Adipocyte (in vitro differentiated cells): ENCODE measurements at regions not wholly inside any gene's neighbourhood (a gene's known extent, or its start where the extent isn't known, plus 50 kb on each side); places are given as distances from the start of the nearest gene placed in this dataset.

Experiments
- DNase-seq: peaks from one replicate; pipeline ENCODE4 v3.0.0-alpha.2; 2015; ENCODE audit warnings: low read depth
- H3K27me3 ChIP-seq: replicated peaks from 2 replicates; pipeline ENCODE4 v1.7.0; 2013; ENCODE audit warnings: mild to moderate bottlenecking, low read length, moderate library complexity; ENCODE audit not compliant: control insufficient read depth, insufficient read depth
- H3K36me3 ChIP-seq: 2 replicates; pipeline ENCODE4 v1.7.0; 2013; ENCODE audit warnings: low read length, mild to moderate bottlenecking, moderate library complexity; ENCODE audit not compliant: control insufficient read depth, insufficient read depth, severe bottlenecking
- H3K4me1 ChIP-seq: 2 replicates; pipeline ENCODE4 v1.7.0; 2013; ENCODE audit warnings: mild to moderate bottlenecking, low read length, moderate library complexity; ENCODE audit not compliant: control insufficient read depth, insufficient read depth
- H3K4me3 ChIP-seq: 2 replicates; pipeline ENCODE4 v1.7.0; 2013; ENCODE audit warnings: mild to moderate bottlenecking, low read length, moderate library complexity
- H3K9ac ChIP-seq: 2 replicates; pipeline ENCODE4 v1.7.0; 2013; ENCODE audit warnings: mild to moderate bottlenecking, low read length, moderate library complexity
- H3K9me3 ChIP-seq: 2 replicates; pipeline ENCODE4 v1.7.0; 2013; ENCODE audit warnings: mild to moderate bottlenecking, low read length, moderate library complexity; ENCODE audit not compliant: control insufficient read depth

DNA sequence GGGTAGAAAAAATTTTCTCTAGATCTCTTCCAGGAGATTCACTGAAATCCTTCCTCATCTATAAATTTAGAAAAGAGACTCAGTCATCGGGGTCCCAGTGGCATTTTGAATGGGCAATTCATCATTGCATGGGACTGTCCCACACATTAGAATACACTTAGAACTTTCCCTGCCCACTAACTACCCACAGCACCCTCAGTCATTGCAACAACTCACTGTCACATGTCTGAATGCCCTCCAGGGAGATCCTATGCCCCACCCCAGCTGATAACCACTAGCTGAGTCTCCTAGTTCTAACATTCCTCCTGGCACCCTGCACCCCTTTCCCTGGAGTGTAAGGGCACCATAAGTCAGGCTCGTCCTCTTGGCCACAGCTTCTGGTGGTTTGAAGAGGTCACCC lies 89.6 kb downstream of the INSIG2 start:
- Histone ChIP-seq H3K9me3 (no peaks in the 10 kb centered on the region), H3K4me1 (no peaks in the 10 kb centered on the region), H3K36me3 (no peaks in the 10 kb centered on the region), H3K27me3 (peaks cover 9% of the 10 kb centered on the region), H3K9ac (no peak overlapping the region), H3K4me3 (no peak overlapping the region)
- DNase-seq: no peak

DNA sequence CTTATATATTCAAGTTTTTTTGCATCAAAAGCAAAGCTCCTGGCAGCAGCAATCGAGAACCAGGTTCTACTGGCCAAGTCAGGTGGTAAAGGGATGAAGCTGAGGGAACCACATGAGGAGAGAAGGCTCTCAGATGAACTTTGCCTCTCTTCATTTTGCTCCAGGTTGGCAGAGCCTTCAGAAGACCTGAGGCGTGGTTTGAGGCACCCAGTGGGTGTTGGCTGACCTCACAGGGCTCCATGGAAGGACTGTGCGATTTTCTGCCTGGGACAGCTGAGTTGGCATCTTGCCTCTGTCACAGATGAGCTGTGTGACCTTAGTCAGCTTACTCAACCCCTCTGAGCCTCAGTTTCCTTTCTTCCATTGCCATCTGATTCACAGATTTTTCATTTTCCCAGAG lies 89.0 kb downstream of the INSIG2 start:
- Histone ChIP-seq H3K4me1 (no peaks in the 10 kb centered on the region), H3K4me3 (no peak overlapping the region), H3K27me3 (peaks cover 10% of the 10 kb centered on the region), H3K9me3 (no peaks in the 10 kb centered on the region), H3K9ac (no peak overlapping the region), H3K36me3 (no peaks in the 10 kb centered on the region)
- no peak for DNase-seq

DNA sequence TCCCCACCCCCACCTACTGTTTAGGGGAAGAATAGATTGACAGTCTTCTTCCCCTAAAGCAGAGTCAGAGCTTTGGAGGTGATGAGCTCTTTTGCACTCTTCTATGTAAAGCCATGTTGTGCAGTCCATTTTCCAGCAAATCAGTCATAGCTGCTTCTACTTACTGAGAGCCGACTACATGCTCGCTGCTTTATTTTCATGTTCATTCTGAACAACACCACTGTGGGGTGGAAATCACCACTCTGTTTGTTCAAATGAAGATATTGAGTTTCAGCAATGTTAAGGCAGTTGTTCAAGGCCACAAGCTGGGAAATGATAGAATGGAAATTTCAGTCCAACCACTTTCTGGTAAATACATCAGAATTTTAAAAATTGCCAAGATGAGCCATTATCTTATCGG lies 88.3 kb downstream of the INSIG2 start:
- Histone ChIP-seq H3K9ac (no peak overlapping the region), H3K4me1 (no peaks in the 10 kb centered on the region), H3K9me3 (no peaks in the 10 kb centered on the region), H3K4me3 (no peak overlapping the region), H3K36me3 (no peaks in the 10 kb centered on the region), H3K27me3 (peaks cover 16% of the 10 kb centered on the region)
- DNase-seq: no peak

DNA sequence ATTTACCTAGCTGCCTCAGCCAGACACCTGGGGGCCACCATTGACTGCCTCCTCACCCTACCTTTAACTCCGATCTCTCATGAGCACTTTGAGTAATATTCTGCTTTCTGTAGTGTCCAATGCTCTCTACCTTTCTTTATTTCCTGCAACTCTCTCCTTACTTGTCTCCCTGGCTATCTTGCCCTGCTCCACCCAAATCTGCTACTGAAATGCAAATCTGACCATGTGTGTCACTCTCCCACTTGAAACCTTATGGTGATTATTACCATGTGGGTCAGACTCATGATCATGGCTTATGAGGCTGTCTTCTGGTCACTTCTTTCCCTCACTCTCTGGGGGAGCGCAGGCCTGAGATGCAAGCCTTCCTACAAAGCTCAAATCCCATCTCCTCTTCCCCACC lies 83.3 kb downstream of the INSIG2 start:
- H3K4me3 ChIP-seq: no peak overlapping the region
- H3K36me3 ChIP-seq: no peaks in the 10 kb centered on the region

DNA sequence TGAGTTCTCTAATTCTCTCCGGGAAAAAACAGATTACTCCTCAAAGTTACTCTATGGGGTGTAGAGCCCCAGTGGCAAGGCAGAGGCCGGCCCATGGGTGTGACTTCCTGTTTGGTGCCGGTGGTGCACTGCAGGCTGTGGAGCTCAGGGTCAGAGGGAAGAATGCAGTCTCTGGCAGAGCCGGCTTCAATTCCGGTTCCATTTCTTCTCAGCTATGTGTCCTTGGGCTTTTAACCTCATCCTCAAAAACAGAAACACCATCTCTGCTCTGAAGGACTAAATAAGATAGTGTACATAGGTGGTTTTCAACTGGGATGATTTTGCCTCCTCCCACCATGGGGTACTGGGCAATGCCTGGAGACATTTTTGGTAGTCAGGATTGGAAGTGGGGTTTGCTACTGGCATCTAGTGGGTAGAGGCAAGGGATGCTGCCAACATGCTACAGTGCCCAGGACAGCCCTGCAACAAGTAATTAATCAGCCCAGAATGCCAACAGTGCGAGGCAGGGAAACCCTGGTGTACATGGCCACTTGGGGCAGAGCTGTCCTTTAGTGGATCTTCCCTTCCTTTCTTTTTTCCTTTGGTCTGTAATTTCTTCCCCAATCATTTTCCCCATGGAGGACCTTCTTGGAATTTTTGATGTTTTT lies 81.2 kb downstream of the INSIG2 start:
- no peak overlapping the region for H3K9ac ChIP-seq
- H3K27me3 ChIP-seq: peaks cover 12% of the 10 kb centered on the region
- H3K36me3 ChIP-seq: no peaks in the 10 kb centered on the region
- H3K4me3 ChIP-seq: no peak overlapping the region
- no peak for DNase-seq
- no peaks in the 10 kb centered on the region for H3K4me1 ChIP-seq
- H3K9me3 ChIP-seq: peaks cover 4% of the 10 kb centered on the region

More for the DNA sequence above, 83.3 kb downstream of the INSIG2 start:
- H3K4me1 ChIP-seq: no peaks in the 10 kb centered on the region
- peaks cover 22% of the 10 kb centered on the region for H3K27me3 ChIP-seq
- no peak for DNase-seq
- no peak overlapping the region for H3K9ac ChIP-seq
- H3K9me3 ChIP-seq: no peaks in the 10 kb centered on the region

DNA sequence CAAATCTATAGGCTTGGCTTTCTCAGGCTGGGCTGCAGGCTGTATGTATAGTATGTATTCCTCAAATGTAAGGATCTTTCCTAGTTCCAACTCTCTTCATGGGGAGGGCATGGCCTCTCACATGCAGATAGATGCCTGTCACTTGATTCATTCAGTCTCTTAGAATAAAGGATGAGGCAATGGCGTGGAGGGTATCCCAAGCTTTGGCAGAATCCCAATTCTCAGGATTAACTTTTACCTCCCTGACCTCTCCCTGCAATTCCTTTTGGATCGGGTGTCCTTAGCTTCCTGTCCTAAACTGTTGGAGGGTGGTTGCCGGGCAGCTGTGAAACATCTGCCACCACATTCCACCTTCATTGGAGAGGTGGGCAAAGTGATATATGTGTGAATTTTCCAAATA lies 80.3 kb downstream of the INSIG2 start:
- Histone ChIP-seq H3K4me1 (no peaks in the 10 kb centered on the region), H3K9me3 (peaks cover 4% of the 10 kb centered on the region), H3K36me3 (no peaks in the 10 kb centered on the region), H3K27me3 (peaks cover 12% of the 10 kb centered on the region), H3K4me3 (no peak overlapping the region), H3K9ac (no peak overlapping the region)
- no peak for DNase-seq

DNA sequence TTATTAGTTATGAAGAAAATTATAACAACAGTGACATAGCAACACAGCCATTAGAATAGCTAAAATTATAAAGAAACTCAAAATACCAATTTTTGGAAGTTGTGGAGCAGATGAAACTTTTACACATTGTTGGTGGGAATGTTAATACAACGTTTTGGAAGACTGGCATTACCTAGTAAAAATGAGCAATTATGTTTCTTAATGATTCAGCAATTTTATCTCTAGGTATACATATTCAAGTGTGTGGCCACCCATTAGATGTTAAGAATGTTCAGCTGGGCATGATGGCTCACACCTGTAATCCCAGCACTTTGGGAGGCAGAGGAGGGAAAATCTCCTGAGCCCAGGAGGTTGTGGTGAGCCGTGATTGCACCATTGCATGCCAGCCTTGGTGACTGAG lies 78.8 kb downstream of the INSIG2 start:
- no peaks in the 10 kb centered on the region for H3K4me1 ChIP-seq
- H3K27me3 ChIP-seq: peaks cover 9% of the 10 kb centered on the region
- no peak overlapping the region for H3K9ac ChIP-seq
- DNase-seq: no peak
- no peaks in the 10 kb centered on the region for H3K36me3 ChIP-seq
- no peak overlapping the region for H3K4me3 ChIP-seq
- H3K9me3 ChIP-seq: peaks cover 4% of the 10 kb centered on the region

DNA sequence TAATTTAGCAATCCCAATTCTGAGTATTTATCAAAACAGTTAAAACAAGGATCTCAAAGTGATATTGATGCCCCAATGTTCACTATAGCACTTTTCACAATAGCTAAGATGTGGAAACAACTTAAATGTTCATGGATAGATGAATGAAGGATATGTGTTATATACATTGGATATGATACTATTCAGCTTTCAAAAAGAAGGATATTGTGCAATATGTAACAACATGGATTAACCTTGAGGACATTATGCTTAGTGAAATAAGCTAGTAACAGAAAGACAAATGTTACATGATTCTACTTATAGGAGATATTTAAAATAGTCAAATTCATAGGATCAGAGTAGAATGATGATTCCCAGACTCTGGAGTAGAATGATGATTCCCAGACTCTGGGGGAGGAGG lies 78.0 kb downstream of the INSIG2 start:
- Histone ChIP-seq H3K4me1 (no peaks in the 10 kb centered on the region), H3K4me3 (no peak overlapping the region), H3K27me3 (peaks cover 4% of the 10 kb centered on the region), H3K36me3 (no peaks in the 10 kb centered on the region), H3K9me3 (peaks cover 4% of the 10 kb centered on the region), H3K9ac (no peak overlapping the region)
- DNase-seq: no peak

DNA sequence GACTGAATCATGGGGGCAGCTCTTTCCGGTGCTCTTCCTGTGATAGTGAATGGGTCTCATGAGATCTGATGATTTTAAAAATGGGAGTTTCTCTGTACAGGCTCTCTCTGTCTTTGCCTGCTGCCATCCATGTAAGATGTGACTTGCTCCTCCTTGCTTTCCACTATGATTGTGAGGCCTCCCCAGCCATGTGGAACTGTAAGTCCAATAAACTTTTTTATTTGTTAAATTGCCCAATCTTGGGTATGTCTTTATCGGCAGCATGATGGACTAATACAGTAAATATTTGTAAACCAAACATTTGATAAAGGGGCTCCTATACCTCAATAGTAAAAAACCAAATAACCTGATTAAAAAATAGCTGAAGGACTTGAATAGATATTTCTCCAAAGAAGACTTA lies 77.3 kb downstream of the INSIG2 start:
- H3K9ac ChIP-seq: no peak overlapping the region
- no peaks in the 10 kb centered on the region for H3K4me1 ChIP-seq
- no peak for DNase-seq
- H3K36me3 ChIP-seq: no peaks in the 10 kb centered on the region
- H3K4me3 ChIP-seq: no peak overlapping the region
- H3K27me3 ChIP-seq: no peaks in the 10 kb centered on the region
- peaks cover 4% of the 10 kb centered on the region for H3K9me3 ChIP-seq
